DMS 273 treated with DMSO at 0.1 percent for 48 hours (cell line): ENCODE measurements at regions not wholly inside any gene's neighbourhood (a gene's known extent, or its start where the extent isn't known, plus 50 kb on each side); places are given as distances from the start of the nearest gene placed in this dataset.
"Not testable (repeated sequence)": the region's sequence is repeated elsewhere in the genome, so short reads cannot be mapped to it uniquely, and the experiment has no call there.

Experiments used
- DNase-seq: peaks from one replicate; lab custom pipeline; 2025; lab: John Stamatoyannopoulos, UW

DNA sequence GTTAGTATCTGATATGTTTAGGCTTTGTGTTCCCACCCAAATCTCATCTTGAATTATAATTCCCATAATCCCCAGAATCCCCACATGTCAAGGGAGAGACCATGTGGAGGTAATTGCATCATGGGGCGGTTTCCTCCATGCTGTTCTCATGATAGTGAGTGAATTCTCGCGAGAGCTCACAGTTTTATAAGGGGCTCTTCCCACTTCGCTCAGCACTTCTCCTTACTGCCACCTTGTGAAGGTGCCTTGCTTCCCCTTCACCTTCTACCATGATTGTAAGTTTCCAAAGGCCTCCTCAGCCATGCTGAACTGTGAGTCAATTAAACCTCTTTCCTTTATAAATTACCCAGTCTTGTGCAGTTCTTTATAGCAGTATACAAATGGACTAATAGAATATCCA lies 371.9 kb upstream of the CCDC54 start:
- DNase-seq = not testable (repeated sequence)

DNA sequence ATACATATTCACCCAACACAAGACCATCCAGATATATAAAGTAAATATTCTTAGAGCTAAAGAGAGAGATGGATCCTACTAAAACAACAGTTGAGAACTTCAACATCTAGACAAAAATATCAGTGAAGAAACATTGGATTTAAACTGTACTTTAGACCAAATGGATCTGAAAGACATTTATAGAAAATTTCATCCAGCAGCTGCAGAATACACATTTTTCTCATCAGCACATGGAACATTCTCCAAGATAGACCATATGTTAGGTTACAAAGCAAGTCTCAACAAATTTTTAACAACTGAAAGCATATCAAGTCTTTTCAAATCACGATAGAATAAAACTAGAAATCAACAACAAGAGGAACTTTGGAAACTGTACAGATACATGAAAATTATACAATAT lies 369.0 kb upstream of the CCDC54 start:
- DNase-seq = no peak

DNA sequence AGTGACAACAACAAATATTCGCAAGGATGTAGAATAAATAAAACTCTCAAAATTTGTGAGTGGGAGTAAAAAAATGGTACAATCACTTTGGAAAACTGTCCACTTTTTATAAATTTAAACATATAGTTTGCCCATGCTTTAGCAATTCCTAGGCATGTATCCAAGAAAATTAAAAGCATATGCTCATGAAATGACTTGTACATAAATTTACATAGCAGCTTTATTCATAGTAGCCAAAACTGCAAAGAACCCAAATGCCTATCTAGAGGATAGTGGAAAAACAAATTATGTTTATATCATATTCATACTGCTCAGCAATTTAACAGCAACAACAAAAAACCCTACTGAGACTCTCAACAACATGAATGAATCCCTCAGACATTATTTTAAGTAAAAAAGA lies 363.6 kb upstream of the CCDC54 start:
- no peak for DNase-seq

DNA sequence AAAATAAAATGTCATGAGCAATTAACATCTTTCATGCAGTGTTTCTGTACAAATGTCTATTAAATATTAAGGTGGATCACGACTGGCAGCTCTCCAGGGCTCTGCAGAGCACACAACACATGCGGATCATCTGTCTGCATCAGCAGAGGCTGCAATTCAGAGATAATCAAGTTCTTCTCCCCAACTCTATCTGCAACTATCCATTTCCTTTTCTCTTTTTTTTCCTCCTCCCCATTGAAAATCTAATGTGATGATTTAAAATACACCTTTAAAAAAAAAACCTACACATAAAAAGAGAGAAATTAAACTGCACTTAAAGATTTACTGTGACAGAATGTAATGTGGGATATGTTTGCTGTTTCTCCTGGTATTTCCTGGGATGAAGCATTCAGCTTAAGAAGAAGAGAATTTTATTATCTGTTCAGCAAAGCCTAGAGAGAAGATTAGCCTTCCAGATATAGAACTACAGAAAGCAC lies 352.6 kb upstream of the CCDC54 start:
- no peak for DNase-seq

DNA sequence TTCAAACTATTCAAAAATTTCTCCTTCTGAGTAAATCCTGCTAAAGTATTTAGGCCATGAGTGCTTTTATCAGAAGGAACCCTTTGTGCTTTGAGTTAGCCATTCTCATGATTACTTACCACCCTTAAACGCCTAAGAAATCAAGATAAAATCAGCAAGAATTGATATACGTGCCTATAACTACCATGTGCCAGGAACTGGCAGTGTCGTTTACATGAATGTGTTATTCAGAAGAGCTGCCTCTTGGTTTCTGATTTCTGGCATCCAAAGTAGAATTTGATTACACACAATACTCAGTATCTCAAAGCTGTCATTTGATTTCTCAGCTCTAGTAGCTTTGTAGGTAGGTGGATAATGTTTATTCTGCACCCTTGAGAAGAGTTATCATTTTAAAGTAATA lies 351.3 kb upstream of the CCDC54 start:
- no peak for DNase-seq

DNA sequence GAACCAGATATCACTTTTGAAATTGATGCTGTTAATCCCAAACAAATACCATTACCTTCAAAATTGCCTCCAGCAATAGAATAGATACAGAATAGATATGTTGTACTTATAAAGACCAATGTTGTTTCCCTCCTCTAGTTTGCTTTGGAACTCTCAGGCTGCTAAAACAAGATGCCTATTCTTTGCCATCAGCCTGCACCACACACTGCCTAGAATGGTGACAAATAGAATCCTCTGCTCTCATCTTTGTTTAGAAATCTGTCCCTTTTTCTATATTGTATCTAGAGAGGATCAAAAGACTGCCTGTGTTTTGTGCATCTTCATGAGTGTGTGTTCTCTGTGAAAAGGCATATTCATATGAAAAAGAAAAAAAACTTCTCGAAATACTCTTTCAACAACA lies 349.2 kb upstream of the CCDC54 start:
- no peak for DNase-seq

DNA sequence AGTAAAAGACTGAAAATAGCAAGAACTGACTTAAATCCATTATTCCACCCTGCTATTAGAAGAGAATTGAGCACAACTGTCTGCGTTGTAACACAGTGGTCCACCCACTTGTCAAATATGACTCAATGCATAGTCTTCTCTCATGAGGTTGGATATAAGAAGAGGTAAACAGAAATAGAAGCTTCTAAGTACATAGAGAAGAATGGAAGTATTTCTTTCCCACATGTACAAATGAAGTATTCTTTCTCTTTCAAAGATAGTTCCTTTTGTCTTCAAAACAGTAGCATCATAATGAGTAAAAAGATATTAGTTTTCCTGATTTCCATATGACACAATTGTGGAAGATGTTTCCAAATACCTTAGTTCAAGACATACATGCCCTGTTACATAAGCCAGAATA lies 348.6 kb upstream of the CCDC54 start:
- no peak for DNase-seq

DNA sequence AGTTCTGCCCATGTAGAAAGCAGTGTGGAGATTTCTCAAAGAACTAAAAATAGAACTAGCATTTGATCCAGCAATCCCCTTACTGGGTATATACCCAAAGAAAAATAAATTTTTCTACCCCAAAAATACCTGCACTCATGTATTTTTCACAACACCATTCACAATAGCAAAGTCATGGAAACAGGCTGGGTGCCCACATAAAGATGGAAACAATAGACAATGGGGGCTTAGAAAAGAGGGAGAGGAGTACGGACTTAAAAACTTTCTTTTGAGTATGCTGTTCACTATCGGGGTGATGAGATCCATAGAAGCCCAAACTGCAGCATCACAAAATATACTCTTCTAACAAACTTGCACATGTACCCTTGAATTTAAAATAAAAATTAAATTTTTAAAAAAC lies 345.1 kb upstream of the CCDC54 start:
- DNase-seq = no peak

DNA sequence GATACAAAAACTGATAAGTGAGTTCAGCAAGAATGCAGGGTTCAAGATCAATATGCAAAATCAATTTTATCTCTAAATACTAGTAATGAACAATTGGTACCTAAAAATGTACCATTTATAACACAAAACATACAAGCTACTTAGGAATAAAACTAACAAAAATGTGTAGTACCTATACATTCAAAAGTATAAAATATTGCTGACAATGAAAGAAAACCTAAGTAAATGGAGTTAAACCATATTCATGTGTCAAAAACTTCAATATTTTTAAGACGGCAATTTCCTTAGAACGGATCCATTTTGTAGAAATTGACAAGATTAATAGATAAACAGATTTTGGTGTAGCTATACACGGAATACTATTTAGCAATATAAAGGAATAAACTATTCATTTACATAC lies 343.1 kb upstream of the CCDC54 start:
- no peak for DNase-seq

DNA sequence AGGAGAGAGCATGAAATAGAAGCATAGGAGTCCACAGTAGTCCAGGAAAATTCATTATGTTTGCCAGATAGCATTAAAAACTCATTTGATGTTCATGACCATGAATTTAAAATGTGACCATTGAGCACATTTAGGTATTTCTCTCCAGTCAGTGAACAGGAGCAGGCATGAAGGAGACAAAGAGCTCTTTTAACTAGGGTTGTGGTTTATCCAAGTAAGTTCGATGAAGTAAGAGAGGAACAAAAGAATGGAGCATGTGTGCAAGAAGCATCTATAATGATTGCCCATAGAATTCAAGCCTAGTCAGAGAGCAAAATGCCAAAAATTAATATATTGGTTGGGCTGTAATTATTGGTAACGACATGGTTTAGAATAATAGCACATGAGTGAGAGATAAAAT lies 342.1 kb upstream of the CCDC54 start:
- DNase-seq = no peak

DNA sequence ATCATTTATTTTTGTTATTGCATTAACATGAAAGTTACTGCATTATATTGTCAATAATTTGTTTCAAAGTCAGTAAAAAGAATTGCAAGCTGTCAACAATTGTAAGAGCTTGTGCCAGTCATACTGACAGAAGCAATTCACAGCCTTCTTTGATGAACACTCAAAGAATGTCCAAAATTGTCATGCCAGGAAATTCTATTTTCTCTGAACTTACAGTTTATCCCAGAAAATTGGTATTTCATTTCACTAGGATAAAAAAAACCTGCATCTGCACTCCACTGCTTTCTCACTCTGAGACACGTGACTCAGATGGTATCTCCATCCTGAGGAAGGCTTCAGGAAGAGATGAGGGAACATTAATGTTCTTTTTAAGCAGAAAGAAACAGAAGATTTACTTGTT lies 332.6 kb upstream of the CCDC54 start:
- DNase-seq = no peak

DNA sequence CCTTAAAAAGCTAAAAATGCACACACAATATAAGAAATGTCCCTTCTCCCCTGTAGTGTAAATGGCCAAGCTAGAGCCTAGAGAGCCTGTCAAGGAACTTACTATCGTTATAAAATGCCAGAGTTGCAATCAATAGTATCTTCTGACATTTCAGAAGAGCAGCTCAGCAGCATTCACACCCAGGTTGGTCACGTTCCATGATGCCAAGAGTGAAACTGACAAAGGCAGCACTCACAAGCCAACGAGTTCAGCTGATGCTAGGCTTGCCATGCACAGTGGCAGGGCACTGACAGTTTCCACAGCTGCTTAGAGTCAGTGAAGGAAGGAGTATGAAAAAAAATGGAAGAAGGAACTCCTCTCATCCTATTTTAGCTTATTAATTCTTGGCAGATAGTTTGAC lies 331.4 kb upstream of the CCDC54 start:
- DNase-seq = no peak

DNA sequence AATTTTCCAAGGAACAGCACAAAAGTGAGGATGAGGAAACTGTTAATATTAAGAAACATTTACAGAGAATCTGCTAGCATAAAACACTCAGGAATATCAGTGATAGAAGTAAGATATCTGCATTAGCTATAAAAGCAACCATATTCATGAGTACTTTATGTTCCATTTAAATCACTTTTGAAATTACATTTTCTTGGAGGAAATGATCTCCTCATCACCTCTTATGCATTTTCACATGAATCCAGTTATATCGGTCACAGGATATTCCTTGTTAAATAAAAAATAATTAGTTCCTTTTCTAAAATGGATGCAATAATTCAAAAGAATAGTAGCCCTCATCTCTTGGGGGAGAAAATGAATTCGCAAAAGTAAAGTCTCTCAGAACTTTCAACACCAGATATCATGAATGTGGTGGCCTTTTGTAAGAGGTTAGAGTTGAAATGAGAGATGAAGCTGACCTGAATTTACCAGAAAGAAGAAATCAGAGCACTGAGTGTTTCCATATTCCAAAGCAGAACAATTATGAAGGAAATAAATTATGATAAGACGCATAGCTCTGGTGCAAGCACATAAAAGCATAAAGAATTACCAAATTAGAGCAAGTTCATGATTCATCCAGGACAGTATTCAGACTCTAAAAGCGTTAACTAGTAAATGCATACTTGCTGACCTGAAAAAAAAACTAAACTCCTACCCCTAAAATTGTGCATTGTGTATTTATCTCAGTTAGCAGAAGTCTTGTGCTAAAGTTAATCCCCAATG lies 321.9 kb upstream of the CCDC54 start:
- no peak for DNase-seq

DNA sequence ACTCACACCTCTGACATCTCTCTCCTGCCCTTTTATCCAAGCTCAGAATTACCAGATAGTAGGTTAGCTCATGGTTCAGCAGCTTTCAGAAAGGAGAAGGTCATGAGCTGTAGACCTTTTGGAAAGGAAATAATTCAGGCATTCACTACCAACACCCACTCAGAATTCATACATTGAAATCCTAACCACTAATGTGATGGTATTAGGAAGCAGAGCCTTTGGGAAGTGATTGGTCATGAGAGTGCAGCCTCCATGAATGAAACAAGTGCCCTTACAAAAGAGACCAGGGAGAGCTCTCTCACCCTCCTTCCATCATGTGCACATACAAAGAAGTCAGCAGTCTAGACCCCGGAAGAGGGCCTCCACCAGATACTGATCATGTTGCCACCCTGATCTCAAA lies 315.8 kb upstream of the CCDC54 start:
- no peak for DNase-seq

DNA sequence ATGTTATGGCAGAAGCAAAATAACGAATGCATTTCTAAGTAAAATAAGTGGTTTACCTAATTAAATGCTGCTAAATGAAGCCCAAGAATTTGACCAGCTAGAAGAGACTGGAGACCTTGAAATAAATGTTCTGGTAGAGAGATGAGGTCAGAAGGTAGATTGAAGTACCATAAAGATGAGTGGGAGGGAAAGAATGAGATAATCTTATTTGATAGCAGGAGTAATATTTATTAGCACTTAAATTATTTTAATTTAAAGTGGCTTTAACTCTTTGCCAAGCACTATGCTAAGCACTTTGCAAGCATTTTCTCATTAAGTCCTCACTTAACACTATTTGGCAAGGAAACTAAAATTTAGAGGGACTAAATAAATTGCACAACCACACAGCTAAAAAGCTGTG lies 314.9 kb upstream of the CCDC54 start:
- no peak for DNase-seq

DNA sequence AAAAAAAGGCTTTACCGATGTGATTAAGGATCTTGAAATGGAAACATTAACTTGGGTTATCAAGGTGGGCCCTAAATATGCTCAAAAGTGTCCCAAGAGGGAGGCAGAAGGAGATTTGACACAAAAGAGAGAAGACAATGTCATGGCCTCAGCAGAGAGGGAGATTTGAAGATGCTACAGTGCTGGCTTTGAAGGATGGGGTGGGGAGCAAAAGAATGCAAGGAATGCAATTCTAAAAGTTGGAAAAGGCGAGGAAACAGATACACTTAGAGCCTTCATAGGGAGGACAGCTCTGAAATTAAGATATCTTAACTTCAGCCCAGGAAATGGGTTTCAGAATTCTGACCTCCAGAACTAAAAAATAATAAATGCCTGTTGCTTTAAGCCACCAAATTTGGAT lies 314.5 kb upstream of the CCDC54 start:
- DNase-seq = no peak

DNA sequence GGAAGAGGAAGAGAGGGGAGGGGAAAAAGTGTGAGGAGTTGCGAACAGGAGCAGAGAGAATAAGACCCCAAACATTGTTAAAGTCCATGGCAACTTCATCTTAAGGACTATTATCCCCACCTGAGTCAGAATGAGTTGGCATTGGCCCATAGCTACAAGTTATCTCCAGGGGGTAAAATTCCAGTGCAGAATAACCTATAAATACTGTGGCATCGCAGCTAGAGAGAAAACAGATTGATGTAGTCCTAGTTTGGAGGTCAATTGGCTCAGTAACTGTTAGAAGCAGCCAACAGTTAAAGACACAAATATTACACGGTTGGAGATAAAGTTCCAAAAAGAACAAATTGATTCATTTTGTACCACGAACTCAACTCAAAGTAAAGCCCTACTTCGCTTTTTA lies 313.9 kb upstream of the CCDC54 start:
- no peak for DNase-seq

DNA sequence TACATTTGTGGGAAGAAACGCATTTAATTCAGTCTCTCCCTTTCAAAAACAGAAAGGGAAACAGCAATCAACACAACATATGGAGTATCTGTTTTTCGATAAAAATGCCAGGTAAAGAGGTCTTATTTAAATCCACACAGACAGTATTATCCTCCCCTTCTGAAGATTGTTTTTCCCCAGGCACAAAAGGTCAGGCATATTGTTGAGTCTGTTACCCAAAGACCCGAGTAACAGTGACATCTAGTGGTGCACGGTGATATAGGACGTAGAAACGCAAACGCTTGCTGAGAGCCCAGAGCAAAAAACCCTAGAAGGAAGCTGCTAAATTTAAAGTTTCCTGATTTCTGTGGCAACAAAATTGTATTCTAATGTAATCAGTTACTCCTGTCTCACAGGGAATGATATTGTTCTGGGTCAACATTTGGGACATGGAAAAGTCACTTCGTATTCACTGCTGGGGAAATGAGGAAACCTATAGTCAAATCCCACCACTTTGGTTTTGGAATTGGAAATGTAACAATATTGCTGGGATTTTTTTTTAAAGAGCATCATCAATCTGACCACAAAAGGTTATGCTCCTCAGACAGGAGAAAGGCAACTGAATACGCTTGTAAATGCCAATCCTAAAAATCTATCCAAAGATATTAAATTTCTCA lies 312.7 kb upstream of the CCDC54 start:
- peak; percentile 69 for DNase-seq

DNA sequence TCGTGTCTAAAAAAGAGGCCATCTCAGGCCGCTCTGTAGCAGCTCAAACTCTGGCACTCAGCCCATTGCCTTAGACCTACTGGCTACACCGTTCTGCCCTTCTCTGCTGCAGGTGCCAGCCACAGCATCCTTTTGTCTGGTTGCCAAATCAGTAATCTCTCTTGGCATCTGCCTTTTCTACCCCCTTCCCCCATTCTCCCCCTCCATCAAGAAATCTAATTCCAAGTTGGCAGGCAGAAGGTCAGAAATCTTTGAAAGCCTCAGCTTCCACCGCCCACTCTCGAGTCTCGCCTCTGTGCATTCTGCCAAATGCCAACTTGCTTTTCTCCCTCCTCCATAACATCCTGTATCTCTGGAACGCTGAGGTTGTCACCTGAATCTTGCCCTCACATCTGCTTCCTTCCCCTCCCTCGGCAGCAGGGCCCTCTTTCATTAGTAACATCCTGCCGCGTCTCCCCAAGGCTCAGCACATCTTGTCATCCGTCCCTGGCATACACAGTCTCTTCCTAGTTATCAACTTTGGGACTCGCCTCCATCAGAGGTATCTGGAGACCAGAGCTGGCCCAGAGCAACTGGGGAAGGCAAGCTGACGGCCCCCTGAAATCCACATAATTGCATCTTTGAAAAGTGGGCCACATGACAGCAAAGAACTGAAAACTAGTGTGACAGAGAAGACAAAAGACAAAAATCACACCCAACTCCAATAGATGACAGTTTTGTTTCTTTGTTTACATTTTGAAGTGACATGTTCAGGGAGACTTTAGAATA lies 312.0 kb upstream of the CCDC54 start:
- peak; percentile 75 for DNase-seq

DNA sequence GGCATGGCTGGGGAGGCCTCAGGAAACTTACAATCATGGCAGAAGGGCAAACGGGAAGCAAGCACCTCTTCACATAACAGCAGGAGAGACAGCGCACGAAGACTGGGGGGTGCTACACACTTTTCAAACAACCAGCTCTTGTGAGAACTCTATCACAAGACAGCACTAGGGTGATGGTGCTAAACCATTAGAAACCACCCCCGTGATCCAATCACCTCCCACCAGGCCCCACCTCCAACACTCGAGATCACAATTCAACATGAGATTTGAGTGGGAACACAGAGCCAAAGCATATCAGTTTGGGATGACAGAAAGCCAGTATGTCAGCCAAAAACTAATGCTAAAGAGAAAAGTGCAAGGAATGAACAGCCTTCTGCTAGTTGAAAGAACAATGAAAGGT lies 309.8 kb upstream of the CCDC54 start:
- DNase-seq = no peak

DNA sequence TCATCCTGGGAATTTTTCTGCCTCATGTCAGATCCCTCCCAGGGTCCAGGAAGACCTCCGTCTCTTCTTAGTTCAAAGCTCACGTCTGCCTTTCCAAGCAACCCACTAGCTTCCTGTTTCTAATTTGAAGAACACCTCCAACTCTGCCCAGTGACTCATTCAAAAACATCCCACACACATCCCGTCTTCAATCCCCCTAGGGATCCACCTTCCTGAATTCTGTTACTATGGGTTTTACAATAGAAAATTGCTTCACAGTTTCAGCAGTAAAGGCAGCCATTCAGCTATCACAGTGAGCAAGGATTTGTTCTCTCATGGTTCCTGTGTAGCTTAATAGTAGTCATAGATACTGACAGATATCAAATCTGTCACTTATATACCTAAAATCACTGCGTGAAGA lies 308.3 kb upstream of the CCDC54 start:
- peak; percentile 23 for DNase-seq

DNA sequence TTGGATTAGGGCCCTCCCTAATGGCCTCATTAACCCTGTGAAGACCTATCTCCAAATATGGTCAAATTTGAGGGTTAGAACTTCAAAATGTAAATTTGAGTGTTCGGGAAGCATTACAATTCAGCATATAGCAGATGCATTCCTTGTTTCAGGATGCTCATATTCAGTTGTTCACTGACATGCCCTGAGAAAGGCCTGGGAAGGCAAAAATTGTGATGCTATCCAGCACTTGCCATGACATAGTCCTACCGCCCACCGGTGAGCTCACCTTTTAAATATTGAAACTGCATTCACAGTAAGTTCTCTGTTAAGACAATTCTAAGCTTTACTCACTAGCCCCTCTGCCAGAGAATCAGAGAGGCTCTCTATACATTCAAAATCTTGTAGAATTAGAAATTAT lies 300.3 kb upstream of the CCDC54 start:
- DNase-seq = no peak

DNA sequence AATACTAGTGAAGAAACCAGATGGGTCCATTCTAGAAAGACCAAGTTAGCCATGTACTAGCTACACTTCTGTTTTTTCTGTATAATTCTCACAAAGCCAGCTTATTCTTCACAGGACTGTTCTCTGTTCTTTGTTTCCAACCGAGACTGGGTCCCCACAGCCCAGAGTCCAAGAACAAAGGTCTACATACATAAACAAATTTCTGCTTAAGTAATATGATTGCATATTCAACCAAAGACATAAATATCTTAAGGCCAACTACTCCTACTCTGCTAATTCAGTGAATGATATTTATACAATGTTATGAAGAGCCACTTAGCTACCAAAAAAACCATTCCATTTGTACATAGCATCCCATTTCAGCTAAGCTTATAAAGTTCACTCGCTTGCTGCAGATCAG lies 299.8 kb upstream of the CCDC54 start:
- no peak for DNase-seq
